ENCODE measurements at regions not wholly inside any gene's neighbourhood (a gene's known extent, or its start where the extent isn't known, plus 50 kb on each side); places are given as distances from the start of the nearest gene placed in this dataset.

DNA sequence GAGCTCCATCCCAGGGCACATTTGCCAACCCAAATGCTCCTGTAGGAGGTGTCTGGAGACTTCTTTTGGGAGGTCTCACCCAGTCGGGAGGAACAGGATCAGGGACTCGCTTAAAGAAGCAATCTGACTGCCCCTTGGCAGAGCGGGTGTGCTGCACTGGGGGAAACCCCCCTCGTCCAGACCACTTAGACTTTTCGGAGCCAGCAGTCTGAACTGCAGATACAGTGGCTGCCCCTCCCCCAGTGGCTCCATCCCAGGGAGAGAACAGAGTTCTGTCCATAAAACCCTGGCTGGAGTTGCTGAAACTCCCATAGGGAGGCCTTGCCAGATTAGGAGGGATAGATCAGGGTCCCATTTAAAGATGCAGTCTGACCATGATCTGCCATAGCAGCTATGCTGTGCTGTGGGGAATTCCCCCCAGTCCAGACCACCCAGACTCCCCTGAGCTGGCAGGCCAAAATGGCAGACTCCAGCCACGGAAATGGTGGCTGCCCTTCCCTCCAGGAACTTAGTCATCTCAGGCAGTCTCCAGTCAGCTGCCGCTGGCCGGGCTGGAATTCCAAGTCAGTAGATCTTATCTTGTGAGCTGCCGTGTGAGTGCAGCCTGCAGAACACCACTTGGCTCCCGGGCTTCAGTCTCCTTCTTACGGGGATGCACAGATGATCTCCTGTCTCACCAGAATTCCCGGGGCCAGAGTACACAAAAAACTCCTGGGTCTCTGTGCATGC is 278.1 kb upstream of the SASH1 start:
- no peaks in the 10 kb centered on the region for H4K20me1 ChIP-seq (ENCODE audit: insufficient read depth, low read length)

GRCh38 chr6:148068437-148069061 is 274.1 kb upstream of the SASH1 start:
- no peaks in the 10 kb centered on the region for H3K9me3 ChIP-seq (ENCODE audit: low read depth, low read length)
- H3K79me2 ChIP-seq (ENCODE audit: insufficient read depth, low read length): no peaks in the 10 kb centered on the region
- no peak for DNase-seq (ENCODE audit: insufficient read length, low spot score, missing footprints)
- no peak overlapping the region for H3K27ac ChIP-seq (ENCODE audit: low read depth, low read length)
- H3K36me3 ChIP-seq (ENCODE audit: insufficient read depth, low read length): no peaks in the 10 kb centered on the region
- H2AFZ ChIP-seq (ENCODE audit: low read length): no peak overlapping the region
- no peaks in the 10 kb centered on the region for H4K20me1 ChIP-seq (ENCODE audit: insufficient read depth, low read length)
- no peaks in the 10 kb centered on the region for H3K27me3 ChIP-seq (ENCODE audit: insufficient read depth, low read length)
- TF ChIP-seq, protein P1, sequence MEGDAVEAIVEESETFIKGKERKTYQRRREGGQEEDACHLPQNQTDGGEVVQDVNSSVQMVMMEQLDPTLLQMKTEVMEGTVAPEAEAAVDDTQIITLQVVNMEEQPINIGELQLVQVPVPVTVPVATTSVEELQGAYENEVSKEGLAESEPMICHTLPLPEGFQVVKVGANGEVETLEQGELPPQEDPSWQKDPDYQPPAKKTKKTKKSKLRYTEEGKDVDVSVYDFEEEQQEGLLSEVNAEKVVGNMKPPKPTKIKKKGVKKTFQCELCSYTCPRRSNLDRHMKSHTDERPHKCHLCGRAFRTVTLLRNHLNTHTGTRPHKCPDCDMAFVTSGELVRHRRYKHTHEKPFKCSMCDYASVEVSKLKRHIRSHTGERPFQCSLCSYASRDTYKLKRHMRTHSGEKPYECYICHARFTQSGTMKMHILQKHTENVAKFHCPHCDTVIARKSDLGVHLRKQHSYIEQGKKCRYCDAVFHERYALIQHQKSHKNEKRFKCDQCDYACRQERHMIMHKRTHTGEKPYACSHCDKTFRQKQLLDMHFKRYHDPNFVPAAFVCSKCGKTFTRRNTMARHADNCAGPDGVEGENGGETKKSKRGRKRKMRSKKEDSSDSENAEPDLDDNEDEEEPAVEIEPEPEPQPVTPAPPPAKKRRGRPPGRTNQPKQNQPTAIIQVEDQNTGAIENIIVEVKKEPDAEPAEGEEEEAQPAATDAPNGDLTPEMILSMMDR (IDR thresholded peaks at IDR 0.05; ENCODE audit: extremely low read depth, low read depth, low read length): no peak
- no peaks in the 10 kb centered on the region for H3K4me1 ChIP-seq (ENCODE audit: insufficient read depth, low read length)
- no peak overlapping the region for H3K4me3 ChIP-seq (ENCODE audit: insufficient read depth, low read length)
- no peak overlapping the region for H3K4me2 ChIP-seq (ENCODE audit: insufficient read depth, low read length)

More for the DNA sequence above, 278.1 kb upstream of the SASH1 start:
- Histone ChIP-seq H3K27ac (ENCODE audit: low read depth, low read length) (no peak overlapping the region), H3K9me3 (ENCODE audit: low read depth, low read length) (peaks cover 2% of the 10 kb centered on the region), H3K4me1 (ENCODE audit: insufficient read depth, low read length) (no peaks in the 10 kb centered on the region), H3K79me2 (ENCODE audit: insufficient read depth, low read length) (no peaks in the 10 kb centered on the region), H3K27me3 (ENCODE audit: insufficient read depth, low read length) (no peaks in the 10 kb centered on the region), H3K4me3 (ENCODE audit: insufficient read depth, low read length) (no peak overlapping the region), H3K36me3 (ENCODE audit: insufficient read depth, low read length) (no peaks in the 10 kb centered on the region), H2AFZ (ENCODE audit: low read length) (no peak overlapping the region), H3K4me2 (ENCODE audit: insufficient read depth, low read length) (no peak overlapping the region)
- TF ChIP-seq, protein P1 (IDR thresholded peaks at IDR 0.05; ENCODE audit: extremely low read depth, low read depth, low read length): no peak
- no peak for DNase-seq (ENCODE audit: insufficient read length, low spot score, missing footprints)

- Histone ChIP-seq H3K4me3 (ENCODE audit: insufficient read depth, low read length) (no peak overlapping the region), H2AFZ (ENCODE audit: low read length) (no peak overlapping the region), H3K27ac (ENCODE audit: low read depth, low read length) (no peak overlapping the region), H3K36me3 (ENCODE audit: insufficient read depth, low read length) (no peaks in the 10 kb centered on the region), H3K79me2 (ENCODE audit: insufficient read depth, low read length) (no peaks in the 10 kb centered on the region), H3K9me3 (ENCODE audit: low read depth, low read length) (no peaks in the 10 kb centered on the region), H3K4me2 (ENCODE audit: insufficient read depth, low read length) (no peak overlapping the region), H3K27me3 (ENCODE audit: insufficient read depth, low read length) (no peaks in the 10 kb centered on the region), H3K4me1 (ENCODE audit: insufficient read depth, low read length) (no peaks in the 10 kb centered on the region), H4K20me1 (ENCODE audit: insufficient read depth, low read length) (no peaks in the 10 kb centered on the region)
- TF ChIP-seq, protein P1 (IDR thresholded peaks at IDR 0.05; ENCODE audit: extremely low read depth, low read depth, low read length): no peak
- no peak for DNase-seq (ENCODE audit: insufficient read length, low spot score, missing footprints)
Observed at GRCh38 chr6:148069256-148069655, 273.4 kb upstream of the SASH1 start.

DNA sequence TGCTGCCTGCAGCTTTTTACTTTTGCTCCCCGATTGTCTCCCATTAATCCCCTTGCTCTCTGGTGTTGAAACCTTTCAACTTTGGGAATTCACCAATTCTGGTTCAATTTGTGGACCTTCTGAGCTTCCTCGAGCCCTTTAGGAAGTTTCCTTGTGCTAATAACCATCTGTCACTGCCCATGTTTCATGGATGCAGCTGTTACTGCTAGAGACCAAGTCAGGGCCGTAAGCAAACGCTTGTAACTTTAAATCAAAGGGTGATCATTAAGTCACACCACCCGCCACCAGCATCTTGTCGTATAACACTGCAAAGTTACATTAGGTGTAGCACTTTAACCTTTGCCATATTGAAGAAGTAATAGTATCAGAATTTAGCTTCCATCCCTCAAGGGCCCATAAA is 268.3 kb upstream of the SASH1 start:
- Histone ChIP-seq H2AFZ (ENCODE audit: low read length) (no peak overlapping the region), H3K4me1 (ENCODE audit: insufficient read depth, low read length) (no peaks in the 10 kb centered on the region), H3K27ac (ENCODE audit: low read depth, low read length) (no peak overlapping the region), H3K4me2 (ENCODE audit: insufficient read depth, low read length) (no peak overlapping the region), H4K20me1 (ENCODE audit: insufficient read depth, low read length) (no peaks in the 10 kb centered on the region), H3K36me3 (ENCODE audit: insufficient read depth, low read length) (no peaks in the 10 kb centered on the region), H3K4me3 (ENCODE audit: insufficient read depth, low read length) (no peak overlapping the region), H3K79me2 (ENCODE audit: insufficient read depth, low read length) (no peaks in the 10 kb centered on the region), H3K9me3 (ENCODE audit: low read depth, low read length) (no peaks in the 10 kb centered on the region), H3K27me3 (ENCODE audit: insufficient read depth, low read length) (no peaks in the 10 kb centered on the region)
- TF ChIP-seq, protein P1 (IDR thresholded peaks at IDR 0.05; ENCODE audit: extremely low read depth, low read depth, low read length): no peak
- no peak for DNase-seq (ENCODE audit: insufficient read length, low spot score, missing footprints)

Measured in osteoblast (primary cell).